ENCODE measurements at regions not wholly inside any gene's neighbourhood (a gene's known extent, or its start where the extent isn't known, plus 50 kb on each side); places are given as distances from the start of the nearest gene placed in this dataset.

DNA sequence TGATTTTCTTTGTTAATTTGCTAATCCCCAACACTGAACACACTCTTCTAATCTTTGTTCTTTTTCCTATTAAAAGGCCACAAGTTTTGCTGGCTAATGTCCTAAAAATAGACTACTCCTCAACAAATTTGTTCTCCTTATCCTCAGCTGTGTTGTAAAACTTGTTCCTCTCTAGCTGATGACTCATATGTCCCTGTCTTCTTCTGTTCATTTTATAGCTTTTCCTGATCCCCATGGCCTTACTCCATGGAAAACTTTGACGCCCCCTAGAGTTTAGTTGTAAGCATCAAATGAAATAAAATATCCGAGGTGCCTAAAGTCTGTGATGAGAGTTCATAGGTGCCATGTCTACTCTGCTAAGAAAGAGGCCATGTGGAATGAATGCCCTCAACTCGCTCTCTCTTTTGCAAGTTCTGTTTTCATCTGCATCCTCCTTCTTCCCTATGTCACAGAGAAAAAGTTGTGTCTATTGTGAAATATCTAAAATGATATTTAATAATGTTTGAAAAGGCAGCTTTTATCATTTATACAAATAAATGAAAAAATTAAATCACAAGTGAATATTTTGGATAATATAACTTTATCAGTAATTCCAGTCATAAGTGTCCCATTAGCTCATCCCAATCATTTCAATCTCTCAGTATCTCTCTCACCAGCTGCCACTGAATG lies 237.9 kb downstream of the IPO8 start:
- Histone ChIP-seq H3K27me3 (ENCODE audit: control insufficient read depth in 1 of 2, insufficient read depth in 2 of 2, low read length in 2 of 2) (no peaks in the 10 kb centered on the region), H3K4me1 (ENCODE audit: insufficient read depth, low read length) (peaks cover 4% of the 10 kb centered on the region), H3K36me3 (ENCODE audit: insufficient read depth, low read length) (no peaks in the 10 kb centered on the region), H3K9me3 (ENCODE audit: low read length) (no peaks in the 10 kb centered on the region), H3K4me3 (ENCODE audit: low read depth in 1 of 2, low read length in 2 of 2) (no peak overlapping the region), H3K27ac (ENCODE audit: low read depth, low read length) (no peak overlapping the region), H3K9ac (ENCODE audit: low read length) (no peak overlapping the region)

- Histone ChIP-seq H3K9ac (ENCODE audit: low read length) (no peak overlapping the region), H3K27me3 (ENCODE audit: control insufficient read depth in 1 of 2, insufficient read depth in 2 of 2, low read length in 2 of 2) (no peaks in the 10 kb centered on the region), H3K4me3 (ENCODE audit: low read depth in 1 of 2, low read length in 2 of 2) (no peak overlapping the region), H3K9me3 (ENCODE audit: low read length) (no peaks in the 10 kb centered on the region), H3K4me1 (ENCODE audit: insufficient read depth, low read length) (no peaks in the 10 kb centered on the region), H3K36me3 (ENCODE audit: insufficient read depth, low read length) (no peaks in the 10 kb centered on the region), H3K27ac (ENCODE audit: low read depth, low read length) (no peak overlapping the region)
Measured at GRCh38 chr12:30450872-30451271, 244.8 kb downstream of the IPO8 start.

- Histone ChIP-seq H3K9me3 (ENCODE audit: low read length) (no peaks in the 10 kb centered on the region), H3K36me3 (ENCODE audit: insufficient read depth, low read length) (no peaks in the 10 kb centered on the region), H3K27ac (ENCODE audit: low read depth, low read length) (no peak overlapping the region), H3K27me3 (ENCODE audit: control insufficient read depth in 1 of 2, insufficient read depth in 2 of 2, low read length in 2 of 2) (no peaks in the 10 kb centered on the region), H3K4me3 (ENCODE audit: low read depth in 1 of 2, low read length in 2 of 2) (no peak overlapping the region), H3K4me1 (ENCODE audit: insufficient read depth, low read length) (no peaks in the 10 kb centered on the region), H3K9ac (ENCODE audit: low read length) (no peak overlapping the region)
Measured at GRCh38 chr12:30450226-30450625, 245.4 kb downstream of the IPO8 start.

DNA sequence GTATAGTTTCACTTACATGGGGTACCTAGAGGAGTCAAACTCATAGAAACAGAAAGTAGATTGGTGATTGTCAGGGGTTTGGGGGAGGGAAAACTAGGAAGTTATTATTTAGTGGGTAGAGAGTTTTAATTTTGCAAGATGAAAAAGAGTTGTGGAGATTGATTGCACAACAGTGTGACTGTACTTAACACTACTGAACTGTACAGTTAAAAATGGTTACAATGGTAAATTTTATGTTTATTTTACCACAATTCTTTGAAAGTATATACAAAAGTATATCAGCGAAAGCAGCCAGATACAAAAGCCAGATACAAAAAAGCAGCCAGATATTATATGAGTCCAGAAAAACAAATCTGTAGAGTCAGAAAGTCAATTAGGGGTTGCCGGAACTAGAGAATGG lies 247.6 kb downstream of the IPO8 start:
- no peaks in the 10 kb centered on the region for H3K4me1 ChIP-seq (ENCODE audit: insufficient read depth, low read length)
- H3K27ac ChIP-seq (ENCODE audit: low read depth, low read length) = no peak overlapping the region
- H3K36me3 ChIP-seq (ENCODE audit: insufficient read depth, low read length) = no peaks in the 10 kb centered on the region

GRCh38 chr12:30447061-30447750 lies 248.5 kb downstream of the IPO8 start:
- H3K9ac ChIP-seq (ENCODE audit: low read length) = no peak overlapping the region
- H3K27me3 ChIP-seq (ENCODE audit: control insufficient read depth in 1 of 2, insufficient read depth in 2 of 2, low read length in 2 of 2) = no peaks in the 10 kb centered on the region
- no peaks in the 10 kb centered on the region for H3K36me3 ChIP-seq (ENCODE audit: insufficient read depth, low read length)
- no peaks in the 10 kb centered on the region for H3K9me3 ChIP-seq (ENCODE audit: low read length)
- no peak overlapping the region for H3K4me3 ChIP-seq (ENCODE audit: low read depth in 1 of 2, low read length in 2 of 2)
- H3K4me1 ChIP-seq (ENCODE audit: insufficient read depth, low read length) = no peaks in the 10 kb centered on the region
- no peak overlapping the region for H3K27ac ChIP-seq (ENCODE audit: low read depth, low read length)

More for the DNA sequence above, 247.6 kb downstream of the IPO8 start:
- Histone ChIP-seq H3K27me3 (ENCODE audit: control insufficient read depth in 1 of 2, insufficient read depth in 2 of 2, low read length in 2 of 2) (no peaks in the 10 kb centered on the region), H3K9me3 (ENCODE audit: low read length) (no peaks in the 10 kb centered on the region), H3K4me3 (ENCODE audit: low read depth in 1 of 2, low read length in 2 of 2) (no peak overlapping the region), H3K9ac (ENCODE audit: low read length) (no peak overlapping the region)

DNA sequence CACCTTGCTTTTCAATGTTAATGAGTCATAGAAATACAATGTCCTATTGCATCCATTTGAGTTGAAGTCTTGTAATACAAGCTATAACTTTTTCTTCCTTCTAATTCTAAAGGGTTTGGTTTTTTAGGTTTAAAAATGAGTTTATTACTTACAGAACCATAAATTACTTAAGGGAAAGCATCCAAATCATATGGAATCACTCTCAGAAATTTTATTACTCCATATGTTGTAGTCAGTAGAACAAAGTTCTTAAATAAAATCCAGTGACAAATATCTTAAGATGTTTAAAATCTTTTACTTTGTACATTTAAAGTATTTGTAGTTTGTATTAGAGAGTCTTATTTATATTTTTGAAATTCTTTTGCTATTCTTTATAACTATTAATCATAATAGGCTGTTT lies 253.2 kb downstream of the IPO8 start:
- no peaks in the 10 kb centered on the region for H3K36me3 ChIP-seq (ENCODE audit: insufficient read depth, low read length)
- no peak overlapping the region for H3K9ac ChIP-seq (ENCODE audit: low read length)
- no peak overlapping the region for H3K27ac ChIP-seq (ENCODE audit: low read depth, low read length)
- H3K4me3 ChIP-seq (ENCODE audit: low read depth in 1 of 2, low read length in 2 of 2) = no peak overlapping the region
- no peaks in the 10 kb centered on the region for H3K4me1 ChIP-seq (ENCODE audit: insufficient read depth, low read length)
- no peaks in the 10 kb centered on the region for H3K9me3 ChIP-seq (ENCODE audit: low read length)
- no peaks in the 10 kb centered on the region for H3K27me3 ChIP-seq (ENCODE audit: control insufficient read depth in 1 of 2, insufficient read depth in 2 of 2, low read length in 2 of 2)

DNA sequence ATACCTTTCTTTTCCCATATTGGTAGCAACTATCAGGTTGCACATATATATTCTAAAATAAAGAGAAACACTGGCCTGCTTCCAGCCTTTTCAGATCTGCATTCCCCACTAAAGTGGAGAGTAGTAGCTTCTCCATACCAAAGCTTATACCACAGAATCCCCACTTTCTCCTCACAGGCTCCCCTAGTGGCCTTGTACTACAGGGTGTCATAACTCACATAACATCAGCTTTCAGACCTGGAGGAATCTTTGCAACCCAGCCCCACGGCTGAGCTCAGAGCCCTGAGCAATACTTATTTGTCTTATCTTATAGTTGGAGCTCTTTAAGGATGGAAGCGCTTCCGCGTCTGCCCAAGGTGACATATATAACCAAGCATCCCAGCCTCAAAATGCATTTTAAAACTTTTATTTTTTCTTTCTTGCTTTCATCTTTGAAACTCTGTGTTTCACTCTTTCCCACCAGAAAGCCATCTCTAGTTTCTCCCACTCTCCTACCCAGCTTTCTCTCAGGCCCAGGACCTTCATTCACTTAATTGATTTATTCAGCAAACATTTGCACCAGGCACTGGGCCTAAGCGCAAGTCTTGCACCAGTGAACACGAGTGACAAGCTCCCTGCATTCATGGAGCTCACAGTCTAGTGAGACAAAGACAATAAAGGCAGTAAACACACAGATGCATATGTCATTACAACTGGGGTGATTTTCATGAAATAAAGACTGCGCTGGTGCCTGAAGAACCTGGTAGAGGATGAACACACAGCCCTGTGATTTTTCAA lies 254.7 kb downstream of the IPO8 start:
- Histone ChIP-seq H3K36me3 (ENCODE audit: insufficient read depth, low read length) (no peaks in the 10 kb centered on the region), H3K9ac (ENCODE audit: low read length) (no peak overlapping the region), H3K27me3 (ENCODE audit: control insufficient read depth in 1 of 2, insufficient read depth in 2 of 2, low read length in 2 of 2) (no peaks in the 10 kb centered on the region), H3K27ac (ENCODE audit: low read depth, low read length) (no peak overlapping the region), H3K4me1 (ENCODE audit: insufficient read depth, low read length) (no peaks in the 10 kb centered on the region), H3K9me3 (ENCODE audit: low read length) (no peaks in the 10 kb centered on the region), H3K4me3 (ENCODE audit: low read depth in 1 of 2, low read length in 2 of 2) (no peak overlapping the region)

DNA sequence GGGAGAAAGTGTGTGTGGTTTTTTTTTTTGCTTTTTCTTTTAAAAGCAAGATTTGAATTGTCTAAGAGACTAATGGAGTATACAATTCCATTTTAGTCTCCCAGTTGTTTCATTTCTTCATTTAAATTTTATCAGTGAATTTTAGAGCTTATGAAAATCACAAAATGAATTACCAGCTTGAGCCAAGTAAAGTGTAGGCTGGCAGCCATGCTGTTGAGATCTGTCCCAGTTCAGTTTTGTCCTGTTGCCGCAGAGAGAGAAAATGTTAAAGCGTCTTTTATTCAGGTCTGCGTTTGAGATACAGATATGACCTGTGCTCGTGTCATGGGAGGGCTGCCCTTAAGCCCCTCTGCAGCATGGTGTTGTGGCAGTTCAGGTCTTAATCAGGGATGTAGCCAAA lies 256.5 kb downstream of the IPO8 start:
- Histone ChIP-seq H3K27ac (ENCODE audit: low read depth, low read length) (no peak overlapping the region), H3K9me3 (ENCODE audit: low read length) (no peaks in the 10 kb centered on the region), H3K27me3 (ENCODE audit: control insufficient read depth in 1 of 2, insufficient read depth in 2 of 2, low read length in 2 of 2) (no peaks in the 10 kb centered on the region), H3K4me3 (ENCODE audit: low read depth in 1 of 2, low read length in 2 of 2) (no peak overlapping the region), H3K36me3 (ENCODE audit: insufficient read depth, low read length) (no peaks in the 10 kb centered on the region), H3K4me1 (ENCODE audit: insufficient read depth, low read length) (no peaks in the 10 kb centered on the region), H3K9ac (ENCODE audit: low read length) (no peak overlapping the region)

- H3K9ac ChIP-seq (ENCODE audit: low read length) = no peak overlapping the region
- H3K27ac ChIP-seq (ENCODE audit: low read depth, low read length) = no peak overlapping the region
- no peak overlapping the region for H3K4me3 ChIP-seq (ENCODE audit: low read depth in 1 of 2, low read length in 2 of 2)
- no peaks in the 10 kb centered on the region for H3K27me3 ChIP-seq (ENCODE audit: control insufficient read depth in 1 of 2, insufficient read depth in 2 of 2, low read length in 2 of 2)
- no peaks in the 10 kb centered on the region for H3K36me3 ChIP-seq (ENCODE audit: insufficient read depth, low read length)
- H3K4me1 ChIP-seq (ENCODE audit: insufficient read depth, low read length) = no peaks in the 10 kb centered on the region
- no peaks in the 10 kb centered on the region for H3K9me3 ChIP-seq (ENCODE audit: low read length)
Measured at GRCh38 chr12:30438601-30439041, 257.0 kb downstream of the IPO8 start.

DNA sequence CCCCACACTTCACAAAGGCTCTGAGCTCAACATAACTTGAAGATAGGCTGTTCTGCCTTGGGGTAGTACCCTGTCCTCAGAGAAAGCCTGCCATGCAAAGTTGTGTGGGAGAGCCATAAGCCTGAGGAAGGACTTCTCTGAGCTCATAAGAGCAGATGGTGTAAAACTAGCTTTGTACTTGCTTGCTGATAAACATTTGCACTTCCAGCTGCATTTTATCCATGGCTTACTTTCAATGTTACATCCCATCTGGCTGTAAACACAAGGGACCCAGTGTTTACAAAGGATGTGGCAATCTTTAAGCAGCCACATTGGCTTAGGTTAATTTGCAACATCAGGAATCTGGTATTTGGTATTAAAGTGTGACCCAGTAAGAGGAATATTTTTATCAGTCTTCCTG lies 258.1 kb downstream of the IPO8 start:
- Histone ChIP-seq H3K4me3 (ENCODE audit: low read depth in 1 of 2, low read length in 2 of 2) (no peak overlapping the region), H3K4me1 (ENCODE audit: insufficient read depth, low read length) (no peaks in the 10 kb centered on the region), H3K9me3 (ENCODE audit: low read length) (no peaks in the 10 kb centered on the region), H3K27ac (ENCODE audit: low read depth, low read length) (no peak overlapping the region), H3K27me3 (ENCODE audit: control insufficient read depth in 1 of 2, insufficient read depth in 2 of 2, low read length in 2 of 2) (no peaks in the 10 kb centered on the region), H3K9ac (ENCODE audit: low read length) (no peak overlapping the region), H3K36me3 (ENCODE audit: insufficient read depth, low read length) (no peaks in the 10 kb centered on the region)

DNA sequence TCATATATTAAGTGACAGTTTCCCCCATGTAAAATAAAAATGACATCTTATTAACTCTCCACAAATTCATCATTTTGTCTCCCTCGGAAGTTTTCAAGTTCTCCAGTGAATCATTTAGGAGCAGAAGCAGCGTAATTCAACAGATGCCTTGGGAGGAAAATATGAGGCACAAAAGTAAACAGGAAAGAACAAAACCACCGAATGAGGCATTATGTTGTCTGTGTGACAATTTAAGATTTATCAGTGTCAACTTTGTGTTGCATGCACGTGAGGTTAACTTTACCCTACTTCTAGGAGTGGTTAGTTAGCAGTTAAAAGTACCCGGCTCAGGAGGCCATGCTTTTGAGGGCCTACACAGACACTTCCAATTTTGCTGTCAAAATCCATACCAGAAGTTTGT lies 258.6 kb downstream of the IPO8 start:
- H3K27me3 ChIP-seq (ENCODE audit: control insufficient read depth in 1 of 2, insufficient read depth in 2 of 2, low read length in 2 of 2) = no peaks in the 10 kb centered on the region
- H3K36me3 ChIP-seq (ENCODE audit: insufficient read depth, low read length) = no peaks in the 10 kb centered on the region
- H3K4me1 ChIP-seq (ENCODE audit: insufficient read depth, low read length) = no peaks in the 10 kb centered on the region
- H3K4me3 ChIP-seq (ENCODE audit: low read depth in 1 of 2, low read length in 2 of 2) = no peak overlapping the region
- no peaks in the 10 kb centered on the region for H3K9me3 ChIP-seq (ENCODE audit: low read length)
- no peak overlapping the region for H3K27ac ChIP-seq (ENCODE audit: low read depth, low read length)
- H3K9ac ChIP-seq (ENCODE audit: low read length) = no peak overlapping the region

Measured in muscle layer of colon (tissue), 2 donors.